NCI-H526 treated with DMSO at 0.1 percent for 48 hours (cell line): ENCODE measurements at regions not wholly inside any gene's neighbourhood (a gene's known extent, or its start where the extent isn't known, plus 50 kb on each side); places are given as distances from the start of the nearest gene placed in this dataset.
"Not testable (repeated sequence)": the region's sequence is repeated elsewhere in the genome, so short reads cannot be mapped to it uniquely, and the experiment has no call there.

Source experiments
- DNase-seq: peaks from one replicate; lab custom pipeline; 2025; lab: John Stamatoyannopoulos, UW

- no peak for DNase-seq
Observed at GRCh38 chr11:33463059-33463458, 205.9 kb downstream of the HIPK3 start.

GRCh38 chr11:33461369-33462125 is 204.4 kb downstream of the HIPK3 start:
- no peak for DNase-seq

- no peak for DNase-seq
Observed at GRCh38 chr11:33457948-33458347, 200.8 kb downstream of the HIPK3 start.

DNA sequence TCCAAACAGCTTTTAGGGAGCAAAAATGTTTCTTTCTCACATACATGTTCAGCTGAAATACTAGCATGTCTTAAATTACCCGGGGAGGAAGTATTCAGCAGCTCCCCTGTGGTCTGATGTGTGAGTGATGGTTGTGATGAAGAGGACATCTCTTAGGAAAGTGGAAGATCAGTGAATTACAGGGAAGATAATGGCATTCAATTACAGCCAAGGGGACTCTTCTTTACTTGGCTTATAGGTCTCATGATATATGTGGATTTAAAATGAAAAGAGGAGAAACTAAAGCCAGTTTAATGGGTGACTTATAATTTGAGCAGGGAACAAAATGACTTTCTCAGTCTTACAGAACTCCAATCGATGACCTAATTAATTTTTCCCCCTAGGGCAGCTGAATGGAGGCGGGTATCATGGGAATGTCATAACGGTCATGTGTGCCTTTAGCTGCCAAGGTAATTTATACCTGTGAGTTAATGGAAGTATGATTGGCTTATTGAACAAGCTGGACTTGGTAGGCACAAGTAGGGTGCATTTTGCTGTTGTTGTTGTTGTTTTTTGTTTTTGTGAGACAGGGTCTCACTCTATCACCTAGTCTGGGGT is 198.8 kb downstream of the HIPK3 start:
- no peak for DNase-seq

- no peak for DNase-seq
Observed at GRCh38 chr11:33454264-33454663, 197.1 kb downstream of the HIPK3 start.

DNA sequence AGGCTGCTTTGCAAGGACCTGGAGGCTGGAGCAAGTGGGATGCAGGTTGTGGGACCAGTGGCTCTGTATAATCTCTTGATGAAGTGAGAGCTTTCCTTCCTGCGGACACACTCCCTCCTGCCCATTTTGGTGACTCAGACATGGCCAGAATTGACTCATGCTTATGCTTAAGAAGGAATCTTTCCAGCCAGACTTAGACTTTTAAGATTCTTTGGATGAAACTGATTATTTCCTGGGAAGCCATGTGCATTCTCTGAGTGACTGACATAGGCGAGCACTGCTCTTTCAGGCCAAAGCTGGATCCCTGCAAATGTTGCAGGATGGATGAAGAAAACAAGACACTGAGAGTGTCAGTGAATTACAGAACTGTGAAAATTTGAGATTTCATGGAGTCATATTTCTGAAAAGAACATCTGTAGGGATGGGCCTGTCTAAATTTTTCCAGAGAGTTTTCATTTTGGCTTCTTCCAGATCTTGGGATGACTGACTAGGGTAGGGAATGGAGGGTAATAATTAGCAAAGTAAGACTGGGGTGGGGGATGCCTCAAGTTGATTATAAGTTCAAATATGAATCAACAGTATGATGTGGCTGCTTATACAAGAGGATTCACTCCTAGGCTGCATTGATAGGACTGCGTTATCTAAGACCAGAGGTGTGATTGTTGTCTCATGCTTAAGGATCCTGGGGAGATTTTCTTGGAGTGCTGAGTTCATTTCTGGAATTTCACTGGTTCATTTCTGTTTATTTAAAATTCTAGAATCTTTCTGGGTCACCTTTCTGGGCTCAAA is 195.8 kb downstream of the HIPK3 start:
- DNase-seq: no peak

- no peak for DNase-seq
Observed at GRCh38 chr11:33451364-33451763, 194.2 kb downstream of the HIPK3 start.

DNA sequence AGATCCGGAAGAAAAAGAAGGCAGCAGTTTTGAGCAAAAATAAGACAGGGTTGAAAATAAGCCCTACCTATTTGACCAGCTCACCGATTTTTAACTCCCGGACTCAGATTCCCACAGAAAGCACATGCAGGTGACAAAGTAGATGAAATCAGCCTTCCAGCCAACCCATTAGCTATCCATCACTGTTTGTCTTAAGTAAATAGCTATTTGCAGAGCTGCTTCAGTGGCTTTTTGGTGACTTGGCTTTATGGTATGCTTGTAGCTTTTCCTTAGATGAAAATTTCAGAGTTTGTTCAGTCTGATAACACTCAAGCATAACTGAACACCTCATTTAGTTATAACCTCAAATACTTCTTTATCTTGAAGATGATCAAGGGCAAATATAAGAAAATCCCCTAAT is 192.6 kb downstream of the HIPK3 start:
- no peak for DNase-seq

DNA sequence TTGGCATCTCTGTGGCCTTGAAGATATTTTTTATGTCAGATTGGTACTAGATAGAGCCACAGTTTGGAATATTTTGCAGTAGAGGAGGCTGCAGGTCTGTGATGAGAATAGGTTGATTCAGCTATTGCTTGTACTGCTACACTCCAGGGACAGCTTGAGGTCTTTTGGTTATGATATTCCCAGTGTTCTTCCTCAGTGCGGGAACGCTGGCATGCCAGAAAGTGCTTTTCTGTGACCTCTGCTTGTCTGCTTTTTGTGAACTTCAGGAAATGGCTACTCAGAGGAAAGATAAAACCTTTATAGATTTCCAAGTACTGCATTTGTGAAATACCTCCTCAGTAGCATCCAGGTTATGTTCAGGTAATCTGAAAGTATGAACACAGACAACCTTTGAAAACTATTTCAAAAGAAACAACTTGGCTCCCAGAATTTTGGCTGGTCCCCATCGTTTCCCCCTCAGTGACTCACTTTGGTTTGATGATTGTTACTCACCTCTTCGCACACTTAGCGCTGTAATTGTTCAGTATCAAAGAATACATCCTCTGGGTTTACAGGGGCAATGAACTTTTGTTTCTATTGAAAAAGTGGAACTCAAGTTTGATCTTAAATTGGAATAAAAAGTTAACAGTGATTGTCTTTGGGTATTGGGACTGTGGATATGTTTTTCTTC is 191.4 kb downstream of the HIPK3 start:
- no peak for DNase-seq

GRCh38 chr11:33445761-33446161 is 188.6 kb downstream of the HIPK3 start:
- no peak for DNase-seq

GRCh38 chr11:33444835-33445594 is 187.8 kb downstream of the HIPK3 start:
- DNase-seq: no peak

- no peak for DNase-seq
Observed at GRCh38 chr11:33443684-33444083, 186.5 kb downstream of the HIPK3 start.

DNA sequence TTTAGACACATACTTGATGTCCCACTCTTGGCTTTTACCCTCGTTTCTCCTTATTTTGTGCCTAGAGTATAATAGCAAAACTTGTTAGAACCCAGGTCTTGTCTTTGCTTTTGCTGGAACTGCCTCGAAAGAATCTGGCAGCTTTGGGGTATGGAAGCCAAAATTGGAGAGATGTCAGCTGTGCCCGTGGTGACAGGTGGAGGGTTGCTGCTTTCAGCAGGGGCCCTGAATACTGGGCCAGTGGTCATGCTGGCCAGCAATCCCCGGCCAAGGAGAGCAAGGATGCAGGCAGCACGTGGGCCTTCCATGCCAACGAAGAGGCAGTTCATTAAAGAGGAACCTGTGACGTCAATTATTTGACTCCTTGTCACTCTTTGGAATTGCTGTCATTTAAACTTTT is 181.1 kb downstream of the HIPK3 start:
- DNase-seq: no peak

DNA sequence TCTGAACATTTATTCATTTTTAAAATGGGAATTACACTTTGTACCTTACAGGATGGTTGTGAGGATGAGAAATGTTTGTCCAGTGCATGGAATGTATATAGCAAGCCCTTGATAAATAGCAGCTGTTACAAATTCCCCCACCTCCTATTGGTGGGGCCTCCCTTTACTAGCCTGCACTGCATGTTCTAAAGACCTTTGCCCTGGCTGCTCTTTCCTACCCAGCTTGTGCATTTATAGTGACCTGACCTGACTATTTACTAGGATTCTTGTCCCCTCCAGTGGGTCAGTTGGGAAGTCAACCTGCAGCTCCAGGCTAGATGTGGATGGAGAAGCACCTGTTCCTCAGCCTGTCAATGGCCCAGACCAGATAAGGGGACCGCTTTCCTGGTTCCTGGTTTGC is 180.3 kb downstream of the HIPK3 start:
- DNase-seq: no peak

GRCh38 chr11:33435216-33435615 is 178.0 kb downstream of the HIPK3 start:
- no peak for DNase-seq

DNA sequence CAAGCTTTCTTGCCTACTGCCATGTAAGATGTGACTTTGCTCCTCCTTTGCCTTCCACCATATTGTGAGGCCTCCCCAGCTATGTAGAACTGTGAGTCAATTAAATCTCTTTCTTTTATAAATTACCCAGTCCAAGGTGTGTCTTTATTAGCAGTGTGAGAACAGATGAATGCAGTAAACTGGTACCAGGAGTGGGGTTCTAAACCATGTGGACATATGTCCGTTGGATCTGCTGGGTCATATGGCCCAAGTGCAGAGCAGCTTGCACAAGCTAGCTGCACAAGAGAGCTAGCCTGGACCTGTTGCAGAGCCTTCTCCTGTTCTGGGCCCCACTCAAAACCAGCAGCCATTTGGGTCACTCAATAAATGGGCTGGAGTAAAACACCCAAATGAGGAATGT is 177.1 kb downstream of the HIPK3 start:
- no peak for DNase-seq

DNA sequence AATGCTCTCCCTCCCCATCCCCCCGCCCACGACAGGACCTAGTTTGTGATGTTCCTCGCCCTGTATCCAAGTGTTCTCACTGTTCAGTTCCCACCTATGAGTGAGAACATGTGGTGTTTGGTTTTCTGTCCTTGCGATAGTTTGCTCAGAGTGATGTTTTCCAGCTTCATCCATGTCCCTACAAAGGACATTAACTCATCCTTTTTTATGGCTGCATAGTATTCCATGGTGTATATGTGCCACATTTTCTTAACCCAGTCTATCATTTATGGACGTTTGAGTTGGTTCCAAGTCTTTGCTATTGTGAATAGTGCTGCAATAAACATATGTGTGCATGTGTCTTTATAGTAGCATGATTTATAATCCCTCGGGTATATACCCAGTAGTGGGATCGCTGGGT is 171.3 kb downstream of the HIPK3 start:
- not testable (repeated sequence) for DNase-seq

DNA sequence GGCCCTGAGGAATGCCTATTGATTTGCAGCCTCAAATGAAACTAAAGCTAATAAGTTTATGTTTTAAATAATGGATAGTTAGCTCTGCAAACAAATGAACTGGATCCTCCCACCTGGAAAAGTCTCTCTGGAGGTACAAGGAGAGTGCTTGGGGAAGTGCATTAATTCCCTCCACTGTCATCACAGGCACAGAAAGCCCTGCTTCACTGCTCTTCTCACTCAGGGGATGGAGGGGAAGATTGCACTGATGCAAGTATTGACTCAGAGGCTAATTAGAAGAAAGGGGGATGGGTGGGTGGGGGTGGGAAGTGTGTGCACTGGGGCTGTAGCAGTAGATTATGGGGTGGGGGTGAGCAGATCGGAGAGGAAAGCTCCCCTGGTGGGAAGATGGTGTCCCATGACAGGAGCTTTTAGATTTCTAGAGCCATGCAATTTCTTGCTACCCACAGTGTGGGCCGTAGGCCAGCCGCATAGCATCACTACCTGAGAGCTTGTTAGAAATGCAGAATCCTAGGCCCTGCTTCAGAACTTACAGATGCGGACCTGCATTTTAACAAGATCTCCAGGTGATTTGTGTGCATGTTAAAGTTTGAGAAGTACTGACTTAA is 163.9 kb downstream of the HIPK3 start:
- no peak for DNase-seq

GRCh38 chr11:33419924-33420323 is 162.7 kb downstream of the HIPK3 start:
- no peak for DNase-seq

- DNase-seq: no peak
Observed at GRCh38 chr11:33417121-33417520, 159.9 kb downstream of the HIPK3 start.

DNA sequence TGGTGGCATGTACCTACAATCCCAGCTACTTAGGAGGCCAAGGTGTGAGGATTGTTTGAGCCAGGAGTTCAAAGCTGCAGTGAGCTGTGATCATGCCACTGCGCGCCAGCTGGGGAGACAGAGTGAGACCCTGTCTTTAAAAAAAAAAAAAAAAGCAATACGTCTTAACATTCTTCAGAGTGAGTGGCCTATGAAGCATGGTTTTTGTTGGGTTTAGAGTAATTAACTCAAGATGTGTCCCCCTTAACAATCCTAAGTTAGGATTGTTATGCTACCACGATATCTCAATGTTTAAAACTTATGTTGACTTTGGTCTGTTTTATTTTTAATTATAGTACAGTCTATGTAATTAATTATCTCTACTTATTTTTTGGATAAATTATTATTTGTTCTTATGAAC is 156.1 kb downstream of the HIPK3 start:
- no peak for DNase-seq
